Body of pancreas (tissue), 4 donors: ENCODE measurements at regions not wholly inside any gene's neighbourhood (a gene's known extent, or its start where the extent isn't known, plus 50 kb on each side); places are given as distances from the start of the nearest gene placed in this dataset.

Experiments used
- ATAC-seq: fragments of 150-250 bp; one replicate; pipeline ENCODE4 v1.9.1; 2016
- DNase-seq, 4 donors: peaks; one replicate each; pipeline ENCODE4 v3.0.0-alpha.2; 2019
- H3K27ac ChIP-seq, 4 donors: fragments of 200-600 bp; sonication (generic); 1 replicate in 3 of 4; 2 replicates in 1 of 4; pipeline versions ENCODE4 v1.5.1 to v1.6.1; 2016 to 2019; ENCODE audit warnings: mild to moderate bottlenecking in 1 of 4, mixed read lengths in 1 of 4, moderate library complexity in 1 of 4
- H3K27me3 ChIP-seq, 2 donors: fragments of 200-600 bp; sonication (generic); one replicate each; pipeline ENCODE4 v1.6.0; 2016; ENCODE audit warnings: mild to moderate bottlenecking in 1 of 2
- H3K36me3 ChIP-seq, 2 donors: fragments of 200-600 bp; sonication (generic); replicated peaks in 1 of 2; 2 replicates each; pipeline ENCODE4 v1.5.1; 2016; ENCODE audit warnings: low read depth in 2 of 2; ENCODE audit not compliant: insufficient read depth in 1 of 2
- H3K4me1 ChIP-seq: fragments of 200-600 bp; sonication (generic); one replicate; pipeline ENCODE4 v1.6.0; 2016
- H3K4me3 ChIP-seq, 2 donors: fragments of 200-600 bp; sonication (generic); 1 replicate in 1 of 2; 2 replicates in 1 of 2; pipeline ENCODE4 v1.5.1; 2016 to 2019
- H3K9me3 ChIP-seq, 3 donors: fragments of 200-600 bp; sonication (generic); 1 replicate in 2 of 3; 2 replicates in 1 of 3; pipeline ENCODE4 v1.5.1; 2016
- POLR2A ChIP-seq, 3 donors: fragments of 450-650 bp; IDR thresholded peaks; one replicate each; pipeline ENCODE4 v1.6.1; 2016; ENCODE audit warnings: antibody characterized with exemption in 3 of 3, mild to moderate bottlenecking in 2 of 3
- WGBS, 2 donors: methylation state at CpG; one replicate each; pipeline ENCODE4 v1.1.5; 2017; 5-methylcytosine and 5-hydroxymethylcytosine counted together
- intact Hi-C: fragments of 100-400 bp; cut with DNase I; formaldehyde crosslinking; loops from one replicate; pipeline ENCODE4 v1.15.1; 2023
- TF ChIP-seq, protein P1 (sequence below), 7 experiments: fragments of 450-650 bp in 4 of 7; fragments of 200-600 bp in 3 of 7; sonication (generic) in 3 of 7; IDR thresholded peaks; one replicate each; pipeline ENCODE4 v1.5.1; 2016 to 2019; ENCODE audit warnings: antibody characterized with exemption in 7 of 7

DNA sequence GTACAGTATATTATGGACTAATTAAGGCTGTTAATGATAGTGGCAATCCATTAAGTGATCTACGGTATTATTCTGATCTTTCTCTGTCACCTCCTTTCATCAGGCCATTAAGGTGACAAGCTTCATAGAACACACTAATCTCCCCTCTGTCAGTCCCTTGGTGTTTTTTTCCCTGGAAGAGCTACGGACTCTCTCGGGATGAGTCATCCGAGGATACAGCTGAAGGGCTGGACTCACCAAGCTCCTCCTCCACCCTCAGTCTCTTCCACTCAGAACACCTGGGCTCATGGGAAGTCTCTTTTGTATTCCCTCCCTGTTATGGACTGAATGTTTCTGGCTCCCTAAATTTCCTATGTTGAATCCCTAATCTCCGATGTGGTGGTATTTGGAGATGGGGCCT lies 69.8 kb upstream of the PLXNA4 start:
- no peaks in the 10 kb centered on the region for H3K36me3 ChIP-seq
- ATAC-seq (no peak), DNase-seq (no peak)
- intact Hi-C loops: no loop called here
- H3K4me1 ChIP-seq: no peaks in the 10 kb centered on the region
- no peak overlapping the region for H3K27ac ChIP-seq
- H3K9me3 ChIP-seq: no peaks in the 10 kb centered on the region
- no peaks in the 10 kb centered on the region for H3K27me3 ChIP-seq
- H3K4me3 ChIP-seq: no peak overlapping the region
- 88 to 90% methylated on average over 5 of the region's 5 CpGs for WGBS, 2 donors
- TF ChIP-seq POLR2A (IDR thresholded peaks at IDR 0.05): no peak

GRCh38 chr7:132643302-132643701 lies 67.0 kb upstream of the PLXNA4 start:
- intact Hi-C loops: no loop called here
- no peak overlapping the region for H3K4me3 ChIP-seq
- DNase-seq (no peak), ATAC-seq (no peak)
- 71 to 73% methylated on average over 3 to 5 of the region's 5 CpGs for WGBS, 2 donors
- no peaks in the 10 kb centered on the region for H3K9me3 ChIP-seq
- H3K27ac ChIP-seq: no peak overlapping the region
- H3K36me3 ChIP-seq: no peaks in the 10 kb centered on the region
- no peaks in the 10 kb centered on the region for H3K4me1 ChIP-seq
- H3K27me3 ChIP-seq: no peaks in the 10 kb centered on the region
- TF ChIP-seq POLR2A (IDR thresholded peaks at IDR 0.05): no peak
- TF ChIP-seq, protein P1, sequence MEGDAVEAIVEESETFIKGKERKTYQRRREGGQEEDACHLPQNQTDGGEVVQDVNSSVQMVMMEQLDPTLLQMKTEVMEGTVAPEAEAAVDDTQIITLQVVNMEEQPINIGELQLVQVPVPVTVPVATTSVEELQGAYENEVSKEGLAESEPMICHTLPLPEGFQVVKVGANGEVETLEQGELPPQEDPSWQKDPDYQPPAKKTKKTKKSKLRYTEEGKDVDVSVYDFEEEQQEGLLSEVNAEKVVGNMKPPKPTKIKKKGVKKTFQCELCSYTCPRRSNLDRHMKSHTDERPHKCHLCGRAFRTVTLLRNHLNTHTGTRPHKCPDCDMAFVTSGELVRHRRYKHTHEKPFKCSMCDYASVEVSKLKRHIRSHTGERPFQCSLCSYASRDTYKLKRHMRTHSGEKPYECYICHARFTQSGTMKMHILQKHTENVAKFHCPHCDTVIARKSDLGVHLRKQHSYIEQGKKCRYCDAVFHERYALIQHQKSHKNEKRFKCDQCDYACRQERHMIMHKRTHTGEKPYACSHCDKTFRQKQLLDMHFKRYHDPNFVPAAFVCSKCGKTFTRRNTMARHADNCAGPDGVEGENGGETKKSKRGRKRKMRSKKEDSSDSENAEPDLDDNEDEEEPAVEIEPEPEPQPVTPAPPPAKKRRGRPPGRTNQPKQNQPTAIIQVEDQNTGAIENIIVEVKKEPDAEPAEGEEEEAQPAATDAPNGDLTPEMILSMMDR (IDR thresholded peaks at IDR 0.05): no peak

DNA sequence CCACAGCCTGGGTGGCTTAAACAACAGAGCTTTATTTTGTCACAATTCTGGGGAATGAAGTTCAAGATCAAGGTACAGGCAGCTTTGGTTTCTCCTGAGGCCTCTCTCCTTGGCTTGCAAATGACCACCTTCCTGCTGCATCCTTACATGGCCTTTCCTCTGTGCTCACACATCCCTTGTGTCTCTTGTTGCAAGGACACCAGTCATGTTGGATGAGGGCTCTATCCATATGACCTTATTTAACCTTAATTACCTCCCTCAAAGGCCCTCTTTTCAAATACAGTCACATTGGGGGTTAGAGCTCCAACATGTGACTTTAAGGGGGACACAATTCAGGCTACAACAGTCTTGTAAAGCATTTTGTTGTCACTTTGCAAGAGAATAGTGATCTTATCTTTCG lies 65.0 kb upstream of the PLXNA4 start:
- Histone ChIP-seq H3K4me3 (no peak overlapping the region), H3K27me3 (no peaks in the 10 kb centered on the region), H3K9me3 (no peaks in the 10 kb centered on the region), H3K4me1 (no peaks in the 10 kb centered on the region), H3K36me3 (no peaks in the 10 kb centered on the region), H3K27ac (no peak overlapping the region)
- ATAC-seq (no peak), DNase-seq (no peak)
- no peak for TF ChIP-seq POLR2A (IDR thresholded peaks at IDR 0.05)
- TF ChIP-seq, protein P1 (IDR thresholded peaks at IDR 0.05): no peak
- intact Hi-C loops: no loop called here
- WGBS, 2 donors: 81 to 88% methylated on average over 1 of the region's 1 CpG

GRCh38 chr7:132639983-132640382 lies 63.7 kb upstream of the PLXNA4 start:
- no peaks in the 10 kb centered on the region for H3K27me3 ChIP-seq
- no peak for ATAC-seq
- H3K9me3 ChIP-seq: no peaks in the 10 kb centered on the region
- no peak for DNase-seq
- H3K36me3 ChIP-seq: no peaks in the 10 kb centered on the region
- H3K27ac ChIP-seq: no peak overlapping the region
- H3K4me3 ChIP-seq: no peak overlapping the region
- intact Hi-C loops: no loop called here
- no peaks in the 10 kb centered on the region for H3K4me1 ChIP-seq
- TF ChIP-seq, protein P1 (IDR thresholded peaks at IDR 0.05): no peak
- no peak for TF ChIP-seq POLR2A (IDR thresholded peaks at IDR 0.05)
- WGBS, 2 donors: 82 to 83% methylated on average over 5 of the region's 5 CpGs

DNA sequence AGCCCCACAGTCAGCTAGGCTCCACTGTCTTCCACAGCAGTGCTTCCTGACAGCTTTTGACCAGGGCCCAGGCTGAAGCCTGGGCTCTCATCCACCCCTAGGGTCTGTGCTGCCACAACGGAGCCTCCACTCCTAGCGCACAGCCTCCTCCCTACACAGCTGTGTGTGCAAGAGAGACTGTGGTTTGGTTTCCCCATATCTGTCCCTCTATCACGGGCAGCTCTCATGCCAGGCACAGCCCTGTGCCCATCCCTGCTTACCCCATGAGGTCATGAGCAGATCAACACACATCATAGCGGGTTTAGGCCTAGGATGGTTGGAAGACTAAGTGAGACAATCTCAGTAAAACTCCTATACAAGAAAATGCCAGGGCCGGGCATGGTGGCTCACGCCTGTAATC lies 61.7 kb upstream of the PLXNA4 start:
- WGBS, 2 donors: 83 to 91% methylated on average over 6 of the region's 6 CpGs
- Histone ChIP-seq H3K9me3 (no peaks in the 10 kb centered on the region), H3K4me1 (no peaks in the 10 kb centered on the region), H3K36me3 (no peaks in the 10 kb centered on the region), H3K27me3 (no peaks in the 10 kb centered on the region), H3K27ac (no peak overlapping the region), H3K4me3 (no peak overlapping the region)
- intact Hi-C loops: no loop called here
- DNase-seq (no peak), ATAC-seq (no peak)
- TF ChIP-seq, protein P1 (IDR thresholded peaks at IDR 0.05): no peak
- no peak for TF ChIP-seq POLR2A (IDR thresholded peaks at IDR 0.05)
